ENCODE measurements at regions not wholly inside any gene's neighbourhood (a gene's known extent, or its start where the extent isn't known, plus 50 kb on each side); places are given as distances from the start of the nearest gene placed in this dataset.

- TF ChIP-seq, protein P1, sequence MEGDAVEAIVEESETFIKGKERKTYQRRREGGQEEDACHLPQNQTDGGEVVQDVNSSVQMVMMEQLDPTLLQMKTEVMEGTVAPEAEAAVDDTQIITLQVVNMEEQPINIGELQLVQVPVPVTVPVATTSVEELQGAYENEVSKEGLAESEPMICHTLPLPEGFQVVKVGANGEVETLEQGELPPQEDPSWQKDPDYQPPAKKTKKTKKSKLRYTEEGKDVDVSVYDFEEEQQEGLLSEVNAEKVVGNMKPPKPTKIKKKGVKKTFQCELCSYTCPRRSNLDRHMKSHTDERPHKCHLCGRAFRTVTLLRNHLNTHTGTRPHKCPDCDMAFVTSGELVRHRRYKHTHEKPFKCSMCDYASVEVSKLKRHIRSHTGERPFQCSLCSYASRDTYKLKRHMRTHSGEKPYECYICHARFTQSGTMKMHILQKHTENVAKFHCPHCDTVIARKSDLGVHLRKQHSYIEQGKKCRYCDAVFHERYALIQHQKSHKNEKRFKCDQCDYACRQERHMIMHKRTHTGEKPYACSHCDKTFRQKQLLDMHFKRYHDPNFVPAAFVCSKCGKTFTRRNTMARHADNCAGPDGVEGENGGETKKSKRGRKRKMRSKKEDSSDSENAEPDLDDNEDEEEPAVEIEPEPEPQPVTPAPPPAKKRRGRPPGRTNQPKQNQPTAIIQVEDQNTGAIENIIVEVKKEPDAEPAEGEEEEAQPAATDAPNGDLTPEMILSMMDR (CRISPR knock-in tag; IDR thresholded peaks at IDR 0.05): peak; percentile 67
- TF ChIP-seq ZBTB38 (CRISPR knock-in tag; IDR thresholded peaks at IDR 0.05): 0 out of 2 replicates have a peak, but pooled peaks have one; percentile 18
- TF ChIP-seq RERE (CRISPR knock-in tag; IDR thresholded peaks at IDR 0.05; ENCODE audit: low read depth): no peak
- 0 out of 2 replicates have a peak, but pooled peaks have one; percentile 26 for TF ChIP-seq ZSCAN25 (CRISPR knock-in tag; IDR thresholded peaks at IDR 0.05)
- TF ChIP-seq ZNF251 (CRISPR knock-in tag; IDR thresholded peaks at IDR 0.05): no peak
- TF ChIP-seq RXRB (CRISPR knock-in tag; IDR thresholded peaks at IDR 0.05; ENCODE audit: borderline replicate concordance): peak; percentile 40; the same call in 1 of the 2 replicates
- no peak for TF ChIP-seq ISX (CRISPR knock-in tag; conservative IDR thresholded peaks at IDR 0.05)
- TF ChIP-seq SMC3 (IDR thresholded peaks at IDR 0.05; ENCODE audit: low read length): peak; percentile 23; the same call in 1 of the 2 replicates
- TF ChIP-seq ATF2 (CRISPR knock-in tag; IDR thresholded peaks at IDR 0.05): no peak
- TF ChIP-seq FOXK1 (CRISPR knock-in tag; IDR thresholded peaks at IDR 0.05; ENCODE audit: borderline replicate concordance, low read depth): no peak
- TF ChIP-seq, protein P2, sequence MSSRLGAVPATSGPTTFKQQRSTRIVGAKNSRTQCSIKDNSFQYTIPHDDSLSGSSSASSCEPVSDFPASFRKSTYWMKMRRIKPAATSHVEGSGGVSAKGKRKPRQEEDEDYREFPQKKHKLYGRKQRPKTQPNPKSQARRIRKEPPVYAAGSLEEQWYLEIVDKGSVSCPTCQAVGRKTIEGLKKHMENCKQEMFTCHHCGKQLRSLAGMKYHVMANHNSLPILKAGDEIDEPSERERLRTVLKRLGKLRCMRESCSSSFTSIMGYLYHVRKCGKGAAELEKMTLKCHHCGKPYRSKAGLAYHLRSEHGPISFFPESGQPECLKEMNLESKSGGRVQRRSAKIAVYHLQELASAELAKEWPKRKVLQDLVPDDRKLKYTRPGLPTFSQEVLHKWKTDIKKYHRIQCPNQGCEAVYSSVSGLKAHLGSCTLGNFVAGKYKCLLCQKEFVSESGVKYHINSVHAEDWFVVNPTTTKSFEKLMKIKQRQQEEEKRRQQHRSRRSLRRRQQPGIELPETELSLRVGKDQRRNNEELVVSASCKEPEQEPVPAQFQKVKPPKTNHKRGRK (CRISPR knock-in tag; IDR thresholded peaks at IDR 0.05): no peak
- TF ChIP-seq RBFOX2 (IDR thresholded peaks at IDR 0.05; ENCODE audit: low read depth, low read length): no peak
- peak; percentile 27; the same call in 1 of the 2 replicates for TF ChIP-seq ZNF264 (CRISPR knock-in tag; IDR thresholded peaks at IDR 0.05)
- TF ChIP-seq ZNF333 (CRISPR knock-in tag; IDR thresholded peaks at IDR 0.05; ENCODE audit: borderline replicate concordance): no peak
- TF ChIP-seq, protein P3, sequence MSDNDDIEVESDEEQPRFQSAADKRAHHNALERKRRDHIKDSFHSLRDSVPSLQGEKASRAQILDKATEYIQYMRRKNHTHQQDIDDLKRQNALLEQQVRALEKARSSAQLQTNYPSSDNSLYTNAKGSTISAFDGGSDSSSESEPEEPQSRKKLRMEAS (IDR thresholded peaks at IDR 0.05): 0 out of 2 replicates have a peak, but pooled peaks have one; percentile 25
- no peak for TF ChIP-seq ZFP82 (CRISPR knock-in tag; IDR thresholded peaks at IDR 0.05; ENCODE audit: borderline replicate concordance)
- no peak for TF ChIP-seq IKZF4 (CRISPR knock-in tag; IDR thresholded peaks at IDR 0.05; ENCODE audit: borderline replicate concordance, low read depth, not compliant biosample characterization)
- TF ChIP-seq ZFAT (CRISPR knock-in tag; conservative IDR thresholded peaks at IDR 0.05): no peak
- TF ChIP-seq ASH2L (IDR thresholded peaks at IDR 0.05; ENCODE audit: insufficient read length, low read depth, low read length): no peak
- TF ChIP-seq FOSL2 (CRISPR knock-in tag; IDR thresholded peaks at IDR 0.05): peak; percentile 12; the same call in 1 of the 2 replicates
These were observed 83.1 kb downstream of the VEGFA start (continued) for GRCh38 chr6:43853066-43853650.
